SK-N-SH (cell line): ENCODE measurements at regions not wholly inside any gene's neighbourhood (a gene's known extent, or its start where the extent isn't known, plus 50 kb on each side); places are given as distances from the start of the nearest gene placed in this dataset.

ENCODE experiments used
- CTCF ChIA-PET: fragments of 300-600, 350-600 bp; formaldehyde crosslinking; extraction: SDS; loops from one replicate; lab custom pipeline; 2021; lab: Yijun Ruan, JAX
- POLR2A ChIA-PET: fragments of 350-600 bp; sonication (Branson Sonifier 250); formaldehyde crosslinking; extraction: SDS; loops from one replicate; lab custom pipeline; 2020; ENCODE audit warnings: antibody characterized with exemption, inconsistent platforms; lab: Yijun Ruan, JAX
- DNase-seq: peaks from one replicate; pipeline ENCODE4 v3.0.0; 2012
- H2AFZ ChIP-seq: fragments of 200-600 bp; sonication (generic); 2 replicates; pipeline ENCODE4 v1.8.1; 2016; ENCODE audit warnings: antibody characterized with exemption, mild to moderate bottlenecking, low read depth
- H3F3A ChIP-seq: fragments of 200-600 bp; sonication (generic); replicated peaks from 2 replicates; pipeline ENCODE3; 2016; ENCODE audit warnings: antibody characterized with exemption, mild to moderate bottlenecking; ENCODE audit not compliant: insufficient read depth
- H3K27ac ChIP-seq, 2 experiments: fragments of 200-500 bp in 1 of 2; fragments of 200-600 bp in 1 of 2; sonication (Bioruptor generic) in 1 of 2; sonication (generic), shearing (Covaris generic) in 1 of 2; 2 replicates each; pipeline versions ENCODE4 v1.5.1 to v1.6.1; 2014 to 2016; ENCODE audit warnings: low read depth in 2 of 2, inconsistent platforms in 1 of 2, low read length in 1 of 2, mild to moderate bottlenecking in 1 of 2, mixed read lengths in 1 of 2
- H3K27me3 ChIP-seq: fragments of 200-600 bp; sonication (generic), shearing (Covaris generic); 2 replicates; pipeline ENCODE4 v1.6.1; 2016; ENCODE audit warnings: mixed run types; ENCODE audit not compliant: insufficient read depth
- H3K36me3 ChIP-seq, 2 experiments: fragments of 200-500 bp in 1 of 2; fragments of 200-600 bp in 1 of 2; sonication (Bioruptor generic) in 1 of 2; sonication (generic) in 1 of 2; replicated peaks in 1 of 2; 2 replicates each; pipeline versions ENCODE3 to v1.5.1; 2014 to 2016; ENCODE audit warnings: low read length in 1 of 2, mild to moderate bottlenecking in 1 of 2; ENCODE audit not compliant: insufficient read depth in 2 of 2, control insufficient read depth in 1 of 2
- H3K4me1 ChIP-seq, 2 experiments: fragments of 200-500 bp in 1 of 2; fragments of 200-600 bp in 1 of 2; sonication (Bioruptor generic) in 1 of 2; sonication (generic), shearing (Covaris generic) in 1 of 2; 2 replicates each; pipeline versions ENCODE4 v1.5.1 to v1.6.1; 2014 to 2016; ENCODE audit warnings: low read depth in 1 of 2, low read length in 1 of 2, mixed run types in 1 of 2; ENCODE audit not compliant: insufficient read depth in 2 of 2, control insufficient read depth in 1 of 2
- H3K4me2 ChIP-seq: fragments of 200-600 bp; sonication (generic), shearing (Covaris generic); 2 replicates; pipeline ENCODE4 v1.6.1; 2017; ENCODE audit warnings: mixed run types
- H3K4me3 ChIP-seq, 2 experiments: fragments of 200-500 bp in 1 of 2; fragments of 200-600 bp in 1 of 2; sonication (Bioruptor generic) in 1 of 2; sonication (generic), shearing (Covaris generic) in 1 of 2; 2 replicates each; pipeline versions ENCODE4 v1.5.1 to v1.8.1; 2014 to 2016; ENCODE audit warnings: low read depth in 2 of 2, inconsistent platforms in 1 of 2, low read length in 1 of 2, mild to moderate bottlenecking in 1 of 2, mixed read lengths in 1 of 2, moderate library complexity in 1 of 2
- H3K79me2 ChIP-seq: fragments of 200-600 bp; sonication (generic); 2 replicates; pipeline ENCODE4 v1.8.1; 2017; ENCODE audit warnings: mild to moderate bottlenecking; ENCODE audit not compliant: insufficient read depth
- H3K9ac ChIP-seq: fragments of 200-600 bp; sonication (generic); 2 replicates; pipeline ENCODE4 v1.6.1; 2017; ENCODE audit warnings: mixed run types
- H3K9me2 ChIP-seq: fragments of 200-600 bp; sonication (generic); 2 replicates; pipeline ENCODE4 v1.6.1; 2017; ENCODE audit warnings: mixed run types
- H3K9me3 ChIP-seq: fragments of 200-600 bp; sonication (generic); 2 replicates; pipeline ENCODE4 v1.6.1; 2017; ENCODE audit warnings: mixed run types, mild to moderate bottlenecking, moderate library complexity
- H4K20me1 ChIP-seq: fragments of 200-600 bp; sonication (generic); 2 replicates; pipeline ENCODE4 v1.6.1; 2017; ENCODE audit warnings: mild to moderate bottlenecking, mixed run types; ENCODE audit not compliant: insufficient read depth
- CHD2 ChIP-seq: fragments of 150-350 bp; IDR thresholded peaks from 2 replicates; pipeline ENCODE4 v1.6.1; 2018; ENCODE audit warnings: low read length; ENCODE audit not compliant: partially characterized antibody
- ELF1 ChIP-seq: IDR thresholded peaks from 2 replicates; pipeline ENCODE4 v1.4.0; 2012
- EP300 ChIP-seq, 2 experiments: IDR thresholded peaks; 2 replicates each; pipeline versions ENCODE4 v1.4.0 to v1.6.1; 2012; ENCODE audit warnings: borderline replicate concordance in 1 of 2, low read depth in 1 of 2, low read length in 1 of 2
- FOXJ3 ChIP-seq: sonication (generic); formaldehyde crosslinking; IDR thresholded peaks from 2 replicates; pipeline ENCODE4 v1.5.1; 2020; ENCODE audit warnings: mild to moderate bottlenecking, missing genetic modification reagents
- GATA2 ChIP-seq: sonication (generic); formaldehyde crosslinking; IDR thresholded peaks from 2 replicates; pipeline ENCODE4 v1.5.0; 2020; ENCODE audit warnings: mild to moderate bottlenecking, missing genetic modification reagents
- MEF2A ChIP-seq: IDR thresholded peaks from 2 replicates; pipeline ENCODE4 v1.4.0; 2012; ENCODE audit warnings: low read depth, borderline replicate concordance
- MXI1 ChIP-seq: IDR thresholded peaks from 2 replicates; pipeline ENCODE4 v1.6.1; 2012; ENCODE audit warnings: mild to moderate bottlenecking, low read depth, low read length, improper control_type of control experiment
- NRF1 ChIP-seq: IDR thresholded peaks from 2 replicates; pipeline ENCODE4 v1.6.1; 2012; ENCODE audit warnings: low read depth, mild to moderate bottlenecking, low read length
- PBX3 ChIP-seq: IDR thresholded peaks from 2 replicates; pipeline ENCODE4; 2012
- RCOR1 ChIP-seq: fragments of 150-350 bp; IDR thresholded peaks from 2 replicates; pipeline ENCODE4 v1.6.1; 2017; ENCODE audit warnings: antibody characterized with exemption, low read length
- SIN3A ChIP-seq: IDR thresholded peaks from 2 replicates; pipeline ENCODE4 v1.6.1; 2012; ENCODE audit warnings: low read depth, mild to moderate bottlenecking, low read length, moderate library complexity, borderline replicate concordance
- SMC3 ChIP-seq: IDR thresholded peaks from 2 replicates; pipeline ENCODE4 v1.6.1; 2012; ENCODE audit warnings: low read depth, low read length, improper control_type of control experiment
- TEAD4 ChIP-seq: IDR thresholded peaks from 2 replicates; pipeline ENCODE4 v1.4.0; 2012; ENCODE audit warnings: mild to moderate bottlenecking, borderline replicate concordance; ENCODE audit not compliant: insufficient read depth
- USF1 ChIP-seq: IDR thresholded peaks from 2 replicates; pipeline ENCODE4 v1.4.0; 2012; ENCODE audit warnings: low read depth, borderline replicate concordance
- YY1 ChIP-seq: IDR thresholded peaks from 2 replicates; pipeline ENCODE4 v1.4.0; 2012; ENCODE audit warnings: low read depth, mild to moderate bottlenecking
- WGBS: methylation state at CpG from one replicate; pipeline ENCODE4 v1.1.6; 2017; ENCODE audit warnings: low lambda C conversion rate; 5-methylcytosine and 5-hydroxymethylcytosine counted together

- H3K4me1 ChIP-seq = peaks cover 0 to 15% of the 10 kb centered on the region in 2 experiments; a peak in 1 of 4 replicates
- H3K27ac ChIP-seq = no peak overlapping the region; a peak in 1 of 4 replicates
- CTCF ChIA-PET = no interaction called here
- H3K9me2 ChIP-seq = no peaks in the 10 kb centered on the region
- H3F3A ChIP-seq = no peaks in the 10 kb centered on the region
- POLR2A ChIA-PET = no interaction called here
- H3K79me2 ChIP-seq = no peaks in the 10 kb centered on the region
- H3K9ac ChIP-seq = no peak overlapping the region
- H4K20me1 ChIP-seq = no peaks in the 10 kb centered on the region
- no peaks in the 10 kb centered on the region; the same call in 1 of the 2 replicates for H3K9me3 ChIP-seq
- DNase-seq = no peak
- no peak overlapping the region for H3K4me3 ChIP-seq
- 88% methylated on average over 7 of the region's 12 CpGs for WGBS
- no peaks in the 10 kb centered on the region for H3K36me3 ChIP-seq
- H2AFZ ChIP-seq = no peak overlapping the region
- TF ChIP-seq SIN3A (no peak), RCOR1 (no peak), MEF2A (no peak), SMC3 (no peak), GATA2 (CRISPR knock-in tag) (no peak), MXI1 (no peak), NRF1 (no peak), TEAD4 (no peak), ELF1 (no peak), USF1 (no peak), PBX3 (no peak)
- no peaks in the 10 kb centered on the region for H3K27me3 ChIP-seq
- no peak overlapping the region for H3K4me2 ChIP-seq
Measured at GRCh38 chr14:105866841-105867321, 340.5 kb downstream of the TMEM121 start.

GRCh38 chr14:105867961-105868599 is 341.7 kb downstream of the TMEM121 start:
- POLR2A ChIA-PET = no interaction called here
- Histone ChIP-seq H3K4me3 (no peak overlapping the region), H3K79me2 (no peaks in the 10 kb centered on the region), H3K27me3 (no peaks in the 10 kb centered on the region), H3K27ac (no peak overlapping the region; a peak in 1 of 4 replicates), H3K36me3 (no peaks in the 10 kb centered on the region), H3K9me2 (no peaks in the 10 kb centered on the region), H3K9me3 (no peaks in the 10 kb centered on the region), H3K4me2 (no peak overlapping the region), H3K4me1 (peaks cover 0 to 15% of the 10 kb centered on the region in 2 experiments; a peak in 1 of 4 replicates), H2AFZ (no peak overlapping the region), H4K20me1 (no peaks in the 10 kb centered on the region), H3K9ac (no peak overlapping the region), H3F3A (no peaks in the 10 kb centered on the region)
- WGBS = 72% methylated on average over 21 of the region's 29 CpGs
- TF ChIP-seq FOXJ3 (CRISPR knock-in tag) (no peak), USF1 (no peak), YY1 (no peak), PBX3 (no peak), MEF2A (no peak), EP300 (IDR thresholded peaks at IDR 0.05; ENCODE audit: borderline replicate concordance in 1 of 2, low read depth in 1 of 2, low read length in 1 of 2) (no peak), CHD2 (no peak)
- DNase-seq = no peak
- CTCF ChIA-PET = no interaction called here
